GM23248 (cell line): ENCODE measurements at regions not wholly inside any gene's neighbourhood (a gene's known extent, or its start where the extent isn't known, plus 50 kb on each side); places are given as distances from the start of the nearest gene placed in this dataset.

Experiments used
- EZH2 ChIP-seq: fragments of 200-600 bp; sonication (generic); IDR thresholded peaks from 2 replicates; pipeline ENCODE4 v1.6.1; 2018; ENCODE audit warnings: antibody characterized with exemption, mild to moderate bottlenecking; ENCODE audit not compliant: insufficient read depth, poor library complexity, severe bottlenecking
- EZH2phosphoT487 ChIP-seq: fragments of 200-600 bp; sonication (generic); IDR thresholded peaks from 2 replicates; pipeline ENCODE4 v1.6.1; 2018; ENCODE audit warnings: antibody characterized with exemption, moderate library complexity, mild to moderate bottlenecking, low read depth; ENCODE audit not compliant: insufficient read depth

DNA sequence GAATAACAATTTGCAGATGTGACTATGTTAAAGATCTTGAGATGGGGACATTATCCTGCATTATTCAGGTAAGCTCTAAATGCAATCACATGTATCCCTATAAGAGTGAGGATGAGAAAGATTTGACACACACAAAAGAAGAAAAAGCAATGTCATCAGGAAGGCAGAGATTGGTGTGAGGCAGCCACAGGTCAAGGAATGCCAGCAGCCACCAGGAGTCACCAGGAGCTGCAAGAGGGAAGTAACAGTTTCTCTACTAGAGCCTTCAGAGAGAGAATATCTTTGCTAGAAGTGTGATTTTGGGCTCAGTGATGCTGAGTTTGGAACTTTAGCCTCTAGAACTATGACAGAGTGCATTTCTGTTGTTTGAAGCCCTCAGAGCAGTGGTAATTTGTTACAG lies 700.3 kb upstream of the SEMA3D start:
- TF ChIP-seq EZH2 (no peak), EZH2phosphoT487 (no peak)
